GM18507 (cell line): ENCODE measurements at regions not wholly inside any gene's neighbourhood (a gene's known extent, or its start where the extent isn't known, plus 50 kb on each side); places are given as distances from the start of the nearest gene placed in this dataset.
"Not testable (repeated sequence)": the region's sequence is repeated elsewhere in the genome, so short reads cannot be mapped to it uniquely, and the experiment has no call there.

ENCODE experiments used
- DNase-seq: peaks from one replicate; pipeline ENCODE4 v3.0.0; 2011; ENCODE audit warnings: low read depth; ENCODE audit not compliant: insufficient read length; ENCODE audit errors: extremely low spot score
- FAIRE-seq: peaks from 2 replicates; lab custom pipeline; 2011; peaks lifted over from hg19 to GRCh38; lab: Jason Lieb, UNC

DNA sequence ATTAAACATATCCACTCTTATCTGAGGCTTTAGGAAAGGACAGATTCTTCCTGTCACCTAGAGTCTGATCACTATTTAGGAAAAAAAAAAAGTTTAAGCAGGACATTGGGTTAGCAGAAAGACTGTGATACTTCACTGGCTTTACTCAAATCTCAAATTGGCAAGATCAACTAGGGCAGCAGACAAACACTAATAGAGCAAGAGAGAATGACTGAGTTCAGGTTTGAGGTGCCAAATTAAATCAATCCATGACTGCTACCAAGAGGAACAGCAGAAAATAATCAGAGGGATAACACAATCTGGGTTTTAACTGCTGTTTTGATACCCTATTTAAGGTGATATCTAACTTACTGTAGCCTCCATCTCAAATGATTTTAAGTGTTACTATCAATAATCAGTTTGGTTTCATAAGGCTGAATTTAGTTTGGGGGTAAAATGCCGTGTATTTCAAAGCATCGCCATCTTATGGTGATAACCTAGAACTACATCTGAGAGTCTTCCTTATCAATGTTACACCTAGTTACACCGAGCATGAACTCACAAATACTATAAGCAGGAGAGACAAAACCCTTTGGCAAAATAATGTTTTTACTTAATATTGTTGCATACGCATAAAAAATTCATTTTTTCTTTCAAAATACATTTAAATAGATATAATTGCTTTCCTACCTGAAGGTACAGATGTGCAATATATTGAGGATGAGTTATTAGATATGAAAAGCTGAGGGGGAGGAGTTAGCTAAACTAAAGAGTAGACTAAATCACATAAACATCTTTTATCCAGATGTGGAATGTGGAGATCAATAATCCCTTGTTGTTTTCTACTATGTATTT is 286.4 kb upstream of the CDH12 start:
- FAIRE-seq (no peak), DNase-seq (no peak)

DNA sequence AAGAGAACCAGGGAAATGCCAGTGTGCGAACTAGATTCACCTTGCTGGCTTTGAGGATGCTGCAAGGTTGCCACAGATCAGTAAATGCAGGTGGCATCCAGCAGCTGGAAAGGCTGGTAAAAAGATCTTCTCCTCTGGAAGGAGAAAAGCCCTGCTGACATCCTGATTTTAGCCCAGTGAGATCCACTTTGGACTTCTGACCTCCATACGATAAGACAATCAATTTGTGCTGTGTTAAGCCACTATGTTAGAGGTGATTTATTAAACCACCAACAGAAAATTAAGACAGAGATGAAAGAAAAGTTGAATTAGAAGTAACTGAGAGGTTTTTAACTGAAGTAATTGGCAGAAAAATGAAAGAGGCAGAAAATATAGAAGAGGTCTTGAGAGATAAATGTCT is 283.8 kb upstream of the CDH12 start:
- no peak for FAIRE-seq
- no peak for DNase-seq

DNA sequence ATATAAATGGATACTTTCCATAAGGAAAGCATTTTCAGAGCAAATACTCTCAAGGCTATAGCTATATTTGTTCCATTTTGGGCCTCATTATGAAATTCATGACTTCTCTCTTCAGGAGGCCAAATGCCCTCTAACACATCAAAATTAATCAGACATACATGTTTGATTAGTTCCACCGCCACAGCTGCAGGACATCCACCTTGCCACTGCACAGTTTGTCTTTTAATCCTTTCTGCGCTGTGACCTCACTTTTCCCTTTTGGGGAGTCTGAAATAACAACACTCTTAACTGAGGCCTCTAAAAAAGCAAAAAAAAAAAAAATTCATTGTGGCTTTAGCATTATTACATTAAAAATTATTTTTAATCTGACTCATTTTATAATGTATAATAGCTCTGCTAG is 279.1 kb upstream of the CDH12 start:
- no peak for FAIRE-seq
- no peak for DNase-seq

DNA sequence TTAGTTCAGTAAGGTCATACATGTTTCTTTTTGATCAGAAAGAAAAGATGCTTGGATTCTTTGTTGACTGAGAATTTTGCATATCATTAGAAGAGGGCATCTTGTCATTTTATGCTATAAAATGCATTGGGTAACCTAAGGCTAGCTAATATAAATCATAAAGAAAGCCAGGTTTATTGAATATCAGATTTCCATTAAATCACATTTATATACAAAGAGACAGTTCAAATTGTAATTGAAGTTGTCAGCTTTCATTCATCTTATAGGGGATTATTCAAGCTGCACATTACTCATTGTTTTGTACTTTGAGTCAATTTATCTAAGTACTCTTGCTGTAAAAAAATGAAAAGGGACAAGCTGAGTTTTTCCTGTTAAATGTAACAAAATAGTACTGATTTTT is 259.1 kb upstream of the CDH12 start:
- DNase-seq (no peak), FAIRE-seq (no peak)

DNA sequence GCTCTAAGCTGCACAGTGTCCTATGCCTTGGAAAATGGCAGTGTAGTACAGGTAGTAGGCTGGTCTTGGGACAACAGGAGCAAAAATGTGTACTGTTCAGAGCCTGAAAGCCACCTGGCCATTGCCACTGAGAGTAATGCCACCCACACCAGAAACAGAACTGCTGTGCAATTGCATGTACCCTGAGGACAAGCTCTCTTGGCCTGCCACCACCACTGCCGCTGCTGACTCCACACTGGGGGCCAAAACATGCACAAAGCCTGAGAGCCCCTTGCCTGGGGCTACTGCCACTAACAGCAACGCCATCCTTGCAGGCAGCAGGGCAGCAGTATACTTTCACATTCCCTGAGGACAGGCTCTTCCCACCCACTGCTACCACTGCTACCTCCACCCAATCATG is 251.9 kb upstream of the CDH12 start:
- DNase-seq (no peak), FAIRE-seq (no peak)

DNA sequence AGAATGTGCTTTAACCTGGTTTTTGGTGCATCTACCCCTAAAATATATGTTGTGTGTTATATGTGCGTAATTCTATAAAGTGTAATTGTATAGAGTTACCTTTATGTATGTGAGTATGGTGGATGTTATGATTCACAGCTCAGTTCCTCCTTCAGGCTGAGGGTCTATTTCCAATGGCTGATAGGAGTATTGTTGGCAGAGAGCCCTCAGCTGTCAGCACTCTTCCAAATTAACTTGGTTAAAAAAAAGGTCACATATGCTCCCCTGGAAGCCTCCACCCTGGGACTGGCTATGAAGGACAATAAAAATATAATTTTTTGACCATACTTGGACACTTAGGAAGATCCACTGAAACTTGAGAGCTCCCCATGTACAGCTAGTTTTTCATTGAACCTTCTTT is 250.4 kb upstream of the CDH12 start:
- FAIRE-seq (no peak), DNase-seq (no peak)

DNA sequence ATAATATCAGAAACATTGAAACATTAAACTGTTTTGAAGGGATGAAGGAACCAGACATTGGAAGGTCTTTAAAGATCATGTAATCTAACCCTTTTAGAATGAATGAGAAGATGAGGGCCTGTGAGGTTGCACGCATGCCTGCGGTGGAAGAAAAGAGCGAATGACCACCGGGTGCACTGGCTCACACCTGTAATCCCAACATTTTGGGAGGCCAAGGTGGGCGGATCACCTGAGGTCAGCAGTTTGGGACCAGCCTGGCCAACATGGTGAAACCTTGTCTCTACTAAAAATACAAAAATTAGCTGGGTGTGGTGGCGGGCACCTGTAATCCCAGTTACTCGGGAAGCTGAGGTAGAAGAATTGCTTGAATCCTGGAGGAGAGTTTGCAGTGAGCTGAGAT is 242.3 kb upstream of the CDH12 start:
- FAIRE-seq: not testable (repeated sequence)

DNA sequence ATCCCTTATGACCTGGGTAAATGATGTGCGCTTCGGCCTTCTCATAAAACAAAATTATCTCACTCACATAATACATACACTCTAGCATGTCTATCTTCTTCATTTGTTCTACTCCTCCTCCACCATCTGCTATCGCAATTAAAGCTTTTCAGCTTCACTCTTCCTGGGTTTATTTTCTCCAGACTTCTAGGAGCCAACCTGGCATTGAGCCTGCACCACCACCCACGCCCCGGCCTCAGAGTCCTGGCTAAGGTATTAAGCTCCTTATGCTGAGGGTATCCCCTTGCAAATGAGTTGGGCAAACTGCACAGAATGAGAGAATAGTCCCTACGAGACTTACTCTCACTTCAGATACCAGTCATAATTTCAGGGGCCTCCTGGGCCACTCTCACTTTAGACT is 236.1 kb upstream of the CDH12 start:
- DNase-seq: no peak
- FAIRE-seq: no peak

More for the DNA sequence above, 242.3 kb upstream of the CDH12 start:
- not testable (repeated sequence) for DNase-seq

DNA sequence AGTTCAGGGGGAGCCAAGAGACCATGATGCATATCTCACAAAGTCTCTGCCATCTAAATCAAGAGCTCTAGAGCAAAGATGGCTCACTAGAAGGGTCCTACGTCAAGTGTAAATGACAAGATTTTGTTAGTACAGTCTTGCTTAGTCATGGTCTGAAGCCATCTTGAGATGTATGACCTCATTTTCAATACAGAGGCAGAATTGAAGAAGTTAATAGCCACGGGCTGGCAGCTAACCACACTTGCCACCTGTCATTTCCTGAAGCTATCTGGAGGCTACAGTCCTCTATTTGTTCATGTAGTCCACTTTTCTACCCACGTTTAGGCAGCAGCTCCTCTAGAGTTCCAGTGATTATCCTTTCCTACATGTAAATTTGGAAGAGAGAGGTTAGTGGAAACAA is 231.7 kb upstream of the CDH12 start:
- FAIRE-seq: no peak

DNA sequence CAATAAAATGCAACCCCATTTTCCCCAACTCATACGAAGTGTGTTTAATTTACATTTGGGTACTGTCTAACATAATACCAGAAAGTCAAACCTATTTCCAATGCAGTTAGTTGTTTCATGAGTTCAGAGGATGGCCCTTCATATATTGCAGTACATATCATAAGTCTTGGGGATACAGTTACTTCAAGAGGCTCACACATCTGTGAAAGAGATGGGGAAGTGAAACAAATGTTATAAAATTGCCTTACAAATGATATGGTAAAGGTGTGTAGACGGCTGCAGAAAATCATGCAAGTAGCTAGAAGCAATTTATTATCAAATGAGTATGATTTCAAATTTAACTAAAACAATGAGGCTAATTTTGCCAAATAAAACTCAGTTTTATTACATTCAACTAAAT is 219.0 kb upstream of the CDH12 start:
- no peak for FAIRE-seq

More for the DNA sequence above, 231.7 kb upstream of the CDH12 start:
- DNase-seq: no peak

DNA sequence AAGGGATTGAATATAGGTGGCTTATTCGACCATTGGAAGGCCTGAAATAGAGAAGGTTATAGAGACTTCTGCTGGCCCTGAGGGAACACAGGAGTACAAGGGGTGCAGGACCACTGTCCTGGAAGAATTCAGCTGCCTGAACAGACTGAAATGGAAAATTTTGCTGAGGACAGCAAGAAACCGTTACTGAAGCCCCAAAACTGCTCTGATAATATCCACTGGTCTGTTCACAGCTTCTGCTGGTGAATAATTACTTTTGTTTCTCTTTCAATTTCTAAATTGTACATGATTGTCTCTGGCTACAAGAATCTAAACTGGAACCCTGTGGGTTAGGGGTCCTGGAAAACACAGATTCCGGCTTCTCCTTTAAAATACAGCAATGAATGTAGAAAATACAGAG is 218.5 kb upstream of the CDH12 start:
- FAIRE-seq (no peak), DNase-seq (no peak)

More for the DNA sequence above, 219.0 kb upstream of the CDH12 start:
- DNase-seq: no peak

DNA sequence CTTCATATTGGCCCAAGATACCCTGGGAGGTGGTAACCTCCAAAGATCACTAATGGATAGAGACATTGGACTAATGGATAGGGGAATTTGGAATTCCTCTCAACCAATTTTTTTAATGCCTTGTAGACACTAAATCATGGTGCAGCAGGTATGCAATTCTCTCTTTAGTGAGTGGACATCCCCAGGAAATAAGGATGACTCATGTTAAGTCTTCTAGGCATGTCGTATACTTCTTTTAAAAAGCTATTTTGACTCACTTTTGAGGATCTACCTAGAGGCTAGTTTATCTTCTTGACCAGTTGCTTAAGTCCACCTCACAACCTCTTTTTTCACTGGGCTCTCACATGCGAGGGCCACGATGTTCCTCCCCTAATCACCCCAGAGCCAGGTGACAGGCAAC is 211.6 kb upstream of the CDH12 start:
- no peak for DNase-seq
- FAIRE-seq: no peak

DNA sequence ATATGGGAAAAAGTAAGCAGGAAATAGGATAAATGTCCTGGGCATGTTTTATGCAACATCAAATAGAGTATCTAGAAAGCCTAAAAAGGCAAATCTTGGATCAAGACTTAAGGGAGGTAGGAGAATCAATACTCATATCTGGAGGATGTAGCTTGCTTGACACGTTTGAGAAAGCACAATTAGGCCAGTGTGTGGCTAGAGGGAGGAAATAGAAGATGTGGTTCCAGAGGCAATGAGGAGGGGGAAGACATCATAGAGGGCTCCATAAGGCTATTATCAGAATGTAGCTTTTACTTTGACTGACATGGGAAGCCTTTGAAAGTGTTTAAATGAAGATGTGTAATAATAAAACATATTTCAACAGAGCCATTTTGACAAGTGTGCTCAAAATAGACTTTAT is 200.7 kb upstream of the CDH12 start:
- no peak for FAIRE-seq

DNA sequence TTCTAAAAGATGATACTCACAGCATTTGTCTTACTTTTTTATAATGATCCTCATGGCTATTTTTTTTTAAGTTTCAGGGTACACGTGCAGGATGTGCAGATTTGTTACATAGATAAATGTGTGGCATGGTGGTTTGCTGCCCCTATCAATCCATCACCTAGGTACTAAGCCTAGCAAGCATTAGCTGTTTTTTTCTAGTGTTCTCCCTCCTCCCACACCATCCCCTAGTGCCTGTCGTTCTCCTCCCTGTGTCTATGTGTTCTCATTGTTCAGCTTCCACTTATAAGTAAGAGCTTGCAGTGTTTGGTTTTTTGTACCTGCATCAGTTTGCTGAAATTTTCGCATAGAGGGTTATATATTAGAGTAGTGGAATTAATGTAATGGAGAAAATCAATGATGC is 189.1 kb upstream of the CDH12 start:
- FAIRE-seq: no peak

More for the DNA sequence above, 200.7 kb upstream of the CDH12 start:
- DNase-seq: no peak

DNA sequence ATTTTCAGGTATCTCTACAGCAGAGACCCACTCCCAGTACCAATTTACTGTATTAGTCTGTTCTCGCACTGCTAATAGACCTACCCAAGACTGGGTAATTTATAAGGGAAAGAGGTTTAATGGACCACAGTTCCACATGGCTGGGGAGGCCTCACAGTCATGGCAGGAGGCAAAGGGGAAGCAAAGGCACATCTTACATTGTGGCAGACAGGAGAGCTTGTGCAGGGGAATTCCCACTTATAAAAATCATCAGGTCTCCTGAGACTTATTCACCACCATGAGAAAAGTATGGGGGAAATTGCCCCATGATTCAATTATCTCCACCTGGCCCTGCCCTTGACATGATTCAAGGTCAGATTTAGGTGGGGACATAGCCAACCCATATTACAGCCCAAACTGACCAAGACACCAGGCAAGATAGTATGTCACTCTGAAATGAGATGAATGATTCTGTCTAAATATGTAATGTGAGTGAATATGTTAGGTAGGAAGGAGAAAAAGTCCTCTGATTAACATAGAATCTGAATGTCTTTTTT is 182.5 kb upstream of the CDH12 start:
- DNase-seq (no peak), FAIRE-seq (no peak)

More for the DNA sequence above, 189.1 kb upstream of the CDH12 start:
- DNase-seq: no peak

DNA sequence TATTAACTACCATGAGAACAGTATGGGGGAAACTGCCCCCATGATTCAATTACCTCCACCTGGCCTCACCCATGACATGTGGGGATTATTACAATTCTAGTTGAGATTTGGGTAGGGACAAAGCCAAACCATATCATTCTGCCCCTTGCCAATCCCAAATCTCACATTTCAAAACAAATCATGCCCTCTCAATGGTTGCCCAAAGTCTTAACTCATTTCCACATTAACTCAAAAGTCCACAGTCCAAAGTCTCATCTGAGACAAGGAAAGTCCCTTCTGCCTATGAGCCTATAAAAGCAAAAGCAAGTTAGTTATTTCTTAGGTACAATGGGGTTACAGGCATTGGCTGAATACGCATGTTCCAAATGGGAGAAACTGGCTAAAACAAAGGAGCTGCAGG is 180.7 kb upstream of the CDH12 start:
- FAIRE-seq (no peak), DNase-seq (no peak)

DNA sequence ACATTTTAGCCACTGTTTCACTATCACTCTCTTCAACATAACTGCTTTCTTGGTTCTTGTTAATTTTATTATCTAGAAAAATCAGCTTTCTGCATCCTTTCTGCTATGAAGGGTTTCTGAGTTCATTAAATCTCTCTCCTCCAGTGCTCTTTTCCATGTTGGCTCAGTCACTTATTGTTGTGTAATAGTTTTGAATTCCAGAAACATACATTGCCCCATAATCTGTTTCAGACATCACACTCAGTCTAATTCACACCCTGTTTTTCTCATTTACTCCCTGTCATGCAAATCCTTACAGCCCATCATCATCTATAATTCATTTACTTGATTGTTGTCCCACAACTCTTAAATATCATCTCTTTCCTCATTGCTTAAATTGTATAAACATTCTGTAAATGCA is 176.1 kb upstream of the CDH12 start:
- DNase-seq (no peak), FAIRE-seq (no peak)

DNA sequence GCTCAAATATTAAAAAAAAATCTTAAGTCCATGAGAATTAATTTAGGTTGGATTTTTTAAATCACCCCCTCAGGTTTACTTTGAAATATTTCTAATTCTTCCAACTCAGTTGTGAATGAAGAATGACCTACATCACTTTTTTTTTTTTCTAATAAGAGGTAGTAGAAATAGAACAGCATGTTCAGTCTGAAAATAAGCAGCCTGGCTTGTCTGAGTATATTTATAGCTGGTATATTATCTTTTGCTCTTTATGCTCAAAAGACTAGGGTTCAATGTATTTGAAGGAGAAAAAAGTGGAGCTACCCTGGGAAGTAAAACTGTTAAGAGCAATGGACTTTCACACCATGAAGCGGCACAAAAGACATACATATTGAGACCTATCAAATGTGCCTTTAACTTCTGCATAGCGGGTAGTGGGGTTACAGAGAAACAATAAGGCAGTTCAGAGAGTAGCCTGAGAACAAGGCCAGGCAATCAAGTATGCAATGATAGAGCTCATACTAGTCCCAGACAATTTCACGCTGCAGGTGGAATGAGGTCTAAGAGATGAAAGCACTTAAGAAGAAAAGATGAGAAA is 175.4 kb upstream of the CDH12 start:
- FAIRE-seq (no peak), DNase-seq (no peak)

DNA sequence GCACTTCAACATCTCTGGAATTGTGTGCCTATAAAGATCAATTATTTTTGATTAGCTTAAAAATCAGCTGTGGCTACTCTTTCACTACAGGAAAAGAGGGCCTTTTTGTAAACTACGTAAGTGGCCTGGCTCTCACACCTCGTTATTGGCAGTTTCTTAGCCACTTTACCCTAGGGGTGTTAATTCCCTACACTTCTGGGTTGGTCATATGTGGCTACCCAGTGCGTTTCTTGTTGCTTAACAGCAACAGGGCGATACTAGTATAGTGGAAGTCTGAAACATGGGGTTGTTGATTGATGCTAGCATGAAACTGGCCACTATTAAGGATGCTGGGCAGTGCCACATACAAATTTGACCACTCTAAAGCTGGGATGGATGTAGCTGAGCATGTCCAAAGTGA is 174.7 kb upstream of the CDH12 start:
- FAIRE-seq (no peak), DNase-seq (no peak)

DNA sequence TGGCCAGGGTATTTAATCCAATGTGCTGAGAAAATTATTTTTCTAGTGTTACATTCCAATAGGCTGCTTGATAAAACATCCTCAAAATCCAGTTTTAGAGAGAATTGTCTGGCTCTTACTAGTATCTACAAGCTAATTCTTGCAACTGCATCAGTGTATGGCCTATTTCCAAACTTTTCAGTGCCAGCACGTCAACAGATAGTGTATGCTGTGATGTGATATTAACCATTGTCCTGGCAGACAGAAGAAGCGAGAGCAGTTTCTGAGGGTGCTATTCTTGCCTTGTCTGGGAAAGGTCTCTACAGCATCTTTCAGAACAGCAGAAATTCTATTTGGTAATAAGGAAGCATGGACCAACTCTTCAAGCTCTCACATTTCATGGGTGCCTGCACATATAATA is 174.2 kb upstream of the CDH12 start:
- no peak for FAIRE-seq
- DNase-seq: no peak
